Glutamatergic neuron (in vitro differentiated cells): ENCODE measurements at regions not wholly inside any gene's neighbourhood (a gene's known extent, or its start where the extent isn't known, plus 50 kb on each side); places are given as distances from the start of the nearest gene placed in this dataset.

ENCODE experiments used
- DNase-seq: peaks from one replicate; pipeline ENCODE4 v3.0.0; 2022
- H3K27ac Mint-ChIP-seq: one replicate; pipeline ENCODE4 v1.8.0; 2020; ENCODE audit warnings: mild to moderate bottlenecking, mixed read lengths, inconsistent platforms; ENCODE audit not compliant: unreplicated experiment
- H3K27me3 Mint-ChIP-seq: one replicate; pipeline ENCODE4 v1.8.0; 2020; ENCODE audit warnings: mild to moderate bottlenecking, moderate library complexity, mixed read lengths, inconsistent platforms; ENCODE audit not compliant: unreplicated experiment
- H3K36me3 Mint-ChIP-seq: one replicate; pipeline ENCODE4 v1.8.0; 2020; ENCODE audit warnings: mild to moderate bottlenecking, mixed read lengths, inconsistent platforms; ENCODE audit not compliant: unreplicated experiment
- H3K4me1 Mint-ChIP-seq: one replicate; pipeline ENCODE4 v1.8.0; 2020; ENCODE audit warnings: mild to moderate bottlenecking, low read depth, mixed read lengths, inconsistent platforms; ENCODE audit not compliant: unreplicated experiment
- H3K4me3 Mint-ChIP-seq: one replicate; pipeline ENCODE4 v1.8.0; 2020; ENCODE audit warnings: mild to moderate bottlenecking, mixed read lengths, inconsistent platforms; ENCODE audit not compliant: unreplicated experiment
- H3K9me3 Mint-ChIP-seq: one replicate; pipeline ENCODE4 v1.8.0; 2020; ENCODE audit warnings: mild to moderate bottlenecking, moderate library complexity, mixed read lengths, inconsistent platforms; ENCODE audit not compliant: unreplicated experiment
- TF ChIP-seq, protein P1 (sequence below): fragments of 200-600 bp; sonication (generic); IDR thresholded peaks from one replicate; pipeline ENCODE4 v1.5.0; 2021; ENCODE audit not compliant: partially characterized antibody, unreplicated experiment

- TF ChIP-seq, protein P1, sequence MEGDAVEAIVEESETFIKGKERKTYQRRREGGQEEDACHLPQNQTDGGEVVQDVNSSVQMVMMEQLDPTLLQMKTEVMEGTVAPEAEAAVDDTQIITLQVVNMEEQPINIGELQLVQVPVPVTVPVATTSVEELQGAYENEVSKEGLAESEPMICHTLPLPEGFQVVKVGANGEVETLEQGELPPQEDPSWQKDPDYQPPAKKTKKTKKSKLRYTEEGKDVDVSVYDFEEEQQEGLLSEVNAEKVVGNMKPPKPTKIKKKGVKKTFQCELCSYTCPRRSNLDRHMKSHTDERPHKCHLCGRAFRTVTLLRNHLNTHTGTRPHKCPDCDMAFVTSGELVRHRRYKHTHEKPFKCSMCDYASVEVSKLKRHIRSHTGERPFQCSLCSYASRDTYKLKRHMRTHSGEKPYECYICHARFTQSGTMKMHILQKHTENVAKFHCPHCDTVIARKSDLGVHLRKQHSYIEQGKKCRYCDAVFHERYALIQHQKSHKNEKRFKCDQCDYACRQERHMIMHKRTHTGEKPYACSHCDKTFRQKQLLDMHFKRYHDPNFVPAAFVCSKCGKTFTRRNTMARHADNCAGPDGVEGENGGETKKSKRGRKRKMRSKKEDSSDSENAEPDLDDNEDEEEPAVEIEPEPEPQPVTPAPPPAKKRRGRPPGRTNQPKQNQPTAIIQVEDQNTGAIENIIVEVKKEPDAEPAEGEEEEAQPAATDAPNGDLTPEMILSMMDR, result no peak
- no peaks in the 10 kb centered on the region for H3K4me1 Mint-ChIP-seq
- H3K4me3 Mint-ChIP-seq, result no peak overlapping the region
- H3K36me3 Mint-ChIP-seq, result peaks cover 4% of the 10 kb centered on the region
- DNase-seq, result no peak
- H3K27me3 Mint-ChIP-seq, result no peaks in the 10 kb centered on the region
- H3K9me3 Mint-ChIP-seq, result peaks cover 13% of the 10 kb centered on the region
- no peak overlapping the region for H3K27ac Mint-ChIP-seq
Measured at GRCh38 chr16:35510701-35511100, 2051.3 kb downstream of the TP53TG3F start.

DNA sequence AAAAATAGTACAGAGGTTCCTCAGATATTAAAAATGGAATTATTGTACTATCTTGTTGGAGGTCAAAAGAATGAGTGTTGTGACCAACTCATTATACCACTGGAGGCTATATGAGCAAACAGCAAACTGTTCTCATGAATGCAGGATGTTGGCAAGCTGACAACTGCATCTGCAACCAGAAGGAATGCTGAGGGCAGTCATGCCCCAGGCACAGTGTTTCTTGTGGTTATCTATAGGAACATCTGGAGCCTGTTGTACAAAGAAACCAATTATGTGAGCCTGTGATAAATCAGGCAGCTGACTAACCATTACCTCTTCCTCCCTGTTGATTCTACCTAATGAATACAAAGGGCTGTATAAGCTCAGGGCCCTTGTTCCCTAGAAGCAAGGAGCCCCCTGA, 2057.1 kb downstream of the TP53TG3F start:
- H3K27ac Mint-ChIP-seq, result no peak overlapping the region
- peaks cover 8% of the 10 kb centered on the region for H3K9me3 Mint-ChIP-seq
- TF ChIP-seq, protein P1, result no peak
- DNase-seq, result no peak
- no peak overlapping the region for H3K4me3 Mint-ChIP-seq
- H3K4me1 Mint-ChIP-seq, result no peaks in the 10 kb centered on the region
- H3K27me3 Mint-ChIP-seq, result no peaks in the 10 kb centered on the region
- H3K36me3 Mint-ChIP-seq, result peaks cover 4% of the 10 kb centered on the region

DNA sequence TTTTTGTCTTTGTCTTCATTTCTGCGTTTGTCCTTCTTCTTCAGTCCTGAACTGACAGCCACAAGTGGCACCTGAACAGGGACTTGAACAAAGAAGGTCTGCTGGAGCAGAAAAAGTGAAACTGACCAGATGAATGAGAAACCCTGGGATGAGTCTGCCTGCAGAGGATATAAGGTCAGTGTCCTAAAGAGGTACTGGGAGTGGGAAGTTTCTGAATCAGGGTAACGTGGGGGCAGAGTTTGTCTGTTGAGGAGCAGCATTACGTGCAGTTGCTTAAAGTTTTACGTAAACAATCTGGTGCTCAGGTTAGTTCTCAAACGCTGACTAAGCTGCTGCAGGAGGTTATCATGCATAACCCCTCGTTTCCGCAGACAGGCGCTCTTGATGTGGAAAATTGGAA, 2057.6 kb downstream of the TP53TG3F start:
- no peak for DNase-seq
- H3K9me3 Mint-ChIP-seq, result peaks cover 8% of the 10 kb centered on the region
- peaks cover 2% of the 10 kb centered on the region for H3K27me3 Mint-ChIP-seq
- H3K4me1 Mint-ChIP-seq, result no peaks in the 10 kb centered on the region
- no peak overlapping the region for H3K4me3 Mint-ChIP-seq
- H3K27ac Mint-ChIP-seq, result no peak overlapping the region
- peaks cover 4% of the 10 kb centered on the region for H3K36me3 Mint-ChIP-seq
- TF ChIP-seq, protein P1, result no peak

DNA sequence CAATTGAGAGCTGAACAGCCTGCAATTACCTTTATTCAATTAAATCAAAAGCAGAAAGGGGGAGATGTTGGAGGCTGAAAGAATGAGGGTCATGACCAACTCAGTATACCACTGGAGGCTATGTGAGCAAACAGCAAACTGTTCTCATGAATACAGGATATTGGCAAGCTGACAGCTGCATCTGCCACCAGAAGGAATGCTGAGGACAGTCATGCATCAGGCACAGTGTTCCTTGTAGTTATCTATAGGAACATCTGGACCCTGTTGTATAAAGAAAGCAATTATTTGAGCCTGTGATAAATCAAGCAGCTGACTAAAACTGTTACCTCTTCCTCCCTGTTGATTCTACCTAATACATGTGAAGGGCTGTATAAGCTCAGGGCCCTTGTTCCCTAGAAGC, 2064.6 kb downstream of the TP53TG3F start:
- peaks cover 9% of the 10 kb centered on the region for H3K36me3 Mint-ChIP-seq
- peaks cover 6% of the 10 kb centered on the region for H3K27me3 Mint-ChIP-seq
- TF ChIP-seq, protein P1, result no peak
- H3K4me3 Mint-ChIP-seq, result no peak overlapping the region
- no peak for DNase-seq
- peaks cover 14% of the 10 kb centered on the region for H3K9me3 Mint-ChIP-seq
- H3K4me1 Mint-ChIP-seq, result no peaks in the 10 kb centered on the region
- H3K27ac Mint-ChIP-seq, result no peak overlapping the region

- Mint-ChIP-seq H3K36me3 (peaks cover 9% of the 10 kb centered on the region), H3K4me3 (no peak overlapping the region)
- TF ChIP-seq, protein P1, result no peak
Measured at GRCh38 chr16:35525979-35526590, 2066.7 kb downstream of the TP53TG3F start.

More at GRCh38 chr16:35525979-35526590, 2066.7 kb downstream of the TP53TG3F start:
- peaks cover 6% of the 10 kb centered on the region for H3K27me3 Mint-ChIP-seq
- no peak overlapping the region for H3K27ac Mint-ChIP-seq
- no peaks in the 10 kb centered on the region for H3K4me1 Mint-ChIP-seq
- peaks cover 16% of the 10 kb centered on the region for H3K9me3 Mint-ChIP-seq
- DNase-seq, result no peak
